Tibial nerve (tissue), 4 donors: ENCODE measurements at regions not wholly inside any gene's neighbourhood (a gene's known extent, or its start where the extent isn't known, plus 50 kb on each side); places are given as distances from the start of the nearest gene placed in this dataset.

Experiments
- DNase-seq, 2 donors: peaks; one replicate each; pipeline ENCODE4 v3.0.0-alpha.2; 2019; ENCODE audit warnings: low spot score in 2 of 2
- H3K27ac ChIP-seq, 4 donors: fragments of 200-600 bp; sonication (generic) in 3 of 4; one replicate each; pipeline ENCODE4 v1.5.1; 2017 to 2019; ENCODE audit warnings: mild to moderate bottlenecking in 1 of 4
- H3K27me3 ChIP-seq, 2 donors: fragments of 200-600 bp; sonication (generic) in 1 of 2; one replicate each; pipeline versions ENCODE4 v1.5.1 to v1.6.0; 2017 to 2019
- H3K36me3 ChIP-seq, 3 donors: fragments of 200-600 bp; sonication (generic); one replicate each; pipeline ENCODE4 v1.5.1; 2018 to 2019
- H3K4me1 ChIP-seq, 4 donors: fragments of 200-600 bp; sonication (generic) in 3 of 4; one replicate each; pipeline ENCODE4 v1.5.1; 2017 to 2019
- H3K4me3 ChIP-seq, 4 donors: fragments of 200-600 bp; sonication (generic) in 3 of 4; one replicate each; pipeline ENCODE4 v1.5.1; 2017 to 2019; ENCODE audit warnings: mild to moderate bottlenecking in 1 of 4, moderate library complexity in 1 of 4
- H3K9me3 ChIP-seq, 4 donors: fragments of 200-600 bp; sonication (generic) in 3 of 4; one replicate each; pipeline ENCODE4 v1.5.1; 2017 to 2019
- EP300 ChIP-seq, 2 donors: sonication (generic); formaldehyde crosslinking; IDR thresholded peaks; one replicate each; pipeline ENCODE4 v1.6.1; 2017; ENCODE audit warnings: antibody characterized with exemption in 2 of 2, mild to moderate bottlenecking in 1 of 2
- POLR2A ChIP-seq, 2 donors: fragments of 450-650 bp; IDR thresholded peaks; one replicate each; pipeline ENCODE4 v1.6.1; 2017; ENCODE audit warnings: antibody characterized with exemption in 2 of 2, mild to moderate bottlenecking in 2 of 2, moderate library complexity in 2 of 2
- WGBS, 2 donors: methylation state at CpG; one replicate each; pipeline ENCODE4 v1.1.5; 2018; 5-methylcytosine and 5-hydroxymethylcytosine counted together
- TF ChIP-seq, protein P1 (sequence below), 5 experiments: fragments of 200-600 bp in 3 of 5; fragments of 450-650 bp in 2 of 5; sonication (generic) in 3 of 5; IDR thresholded peaks; one replicate each; pipeline ENCODE4 v1.5.1; 2016 to 2019; ENCODE audit warnings: antibody characterized with exemption in 5 of 5, mild to moderate bottlenecking in 3 of 5, moderate library complexity in 2 of 5

DNA sequence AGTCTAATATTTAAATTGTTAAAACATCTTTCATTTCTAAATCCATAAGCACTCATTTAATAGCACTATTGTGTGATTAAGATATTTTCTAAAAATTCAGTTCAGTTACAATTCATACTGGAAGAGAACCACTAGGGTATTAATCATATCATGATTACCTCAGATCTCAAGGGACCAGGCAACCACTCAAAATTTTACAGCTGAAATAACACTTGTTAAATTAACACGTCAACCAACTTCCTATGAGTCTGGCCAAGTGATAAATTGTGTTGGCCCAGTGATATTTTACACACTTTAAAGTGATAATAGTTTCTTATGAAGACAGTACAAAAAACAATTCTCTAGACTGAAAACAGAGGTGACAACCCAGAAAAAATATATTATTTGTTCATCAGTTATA, 869.0 kb upstream of the ADGRB3 start:
- Histone ChIP-seq H3K36me3 (no peaks in the 10 kb centered on the region), H3K4me1 (no peaks in the 10 kb centered on the region), H3K27me3 (no peaks in the 10 kb centered on the region), H3K4me3 (no peak overlapping the region), H3K9me3 (no peaks in the 10 kb centered on the region), H3K27ac (no peak overlapping the region)
- 24% methylated on average over 1 of the region's 1 CpG for WGBS, 2 donors
- DNase-seq, result no peak
- TF ChIP-seq, protein P1, sequence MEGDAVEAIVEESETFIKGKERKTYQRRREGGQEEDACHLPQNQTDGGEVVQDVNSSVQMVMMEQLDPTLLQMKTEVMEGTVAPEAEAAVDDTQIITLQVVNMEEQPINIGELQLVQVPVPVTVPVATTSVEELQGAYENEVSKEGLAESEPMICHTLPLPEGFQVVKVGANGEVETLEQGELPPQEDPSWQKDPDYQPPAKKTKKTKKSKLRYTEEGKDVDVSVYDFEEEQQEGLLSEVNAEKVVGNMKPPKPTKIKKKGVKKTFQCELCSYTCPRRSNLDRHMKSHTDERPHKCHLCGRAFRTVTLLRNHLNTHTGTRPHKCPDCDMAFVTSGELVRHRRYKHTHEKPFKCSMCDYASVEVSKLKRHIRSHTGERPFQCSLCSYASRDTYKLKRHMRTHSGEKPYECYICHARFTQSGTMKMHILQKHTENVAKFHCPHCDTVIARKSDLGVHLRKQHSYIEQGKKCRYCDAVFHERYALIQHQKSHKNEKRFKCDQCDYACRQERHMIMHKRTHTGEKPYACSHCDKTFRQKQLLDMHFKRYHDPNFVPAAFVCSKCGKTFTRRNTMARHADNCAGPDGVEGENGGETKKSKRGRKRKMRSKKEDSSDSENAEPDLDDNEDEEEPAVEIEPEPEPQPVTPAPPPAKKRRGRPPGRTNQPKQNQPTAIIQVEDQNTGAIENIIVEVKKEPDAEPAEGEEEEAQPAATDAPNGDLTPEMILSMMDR (IDR thresholded peaks at IDR 0.05), result no peak
- TF ChIP-seq POLR2A (IDR thresholded peaks at IDR 0.05), result no peak
- no peak for TF ChIP-seq EP300 (IDR thresholded peaks at IDR 0.05)

DNA sequence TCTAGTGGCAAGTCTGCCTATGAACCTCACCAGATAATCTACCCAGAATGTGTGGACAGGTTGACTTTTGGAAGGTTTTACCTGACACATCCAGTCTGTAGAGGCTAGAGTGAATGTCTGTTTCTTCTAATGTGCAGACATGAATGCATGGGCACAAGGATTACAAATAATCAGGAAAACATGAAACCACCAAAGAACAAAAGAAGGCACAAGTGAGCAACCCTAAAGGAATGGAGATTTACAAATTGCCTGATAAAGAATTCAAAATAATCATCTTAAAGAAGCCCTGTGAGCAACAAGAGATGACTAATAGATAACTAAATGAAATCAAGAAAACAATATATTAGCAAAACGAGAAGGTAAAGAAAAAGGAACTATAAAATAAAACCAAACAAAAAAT, 876.1 kb upstream of the ADGRB3 start:
- DNase-seq, result no peak
- whole genome bisulfite sequencing, 2 donors, result 80 to 82% methylated on average over 1 of the region's 1 CpG
- Histone ChIP-seq H3K27me3 (no peaks in the 10 kb centered on the region), H3K4me3 (no peak overlapping the region), H3K9me3 (peaks cover 0 to 25% (median 0%) of the 10 kb centered on the region in 4 donors), H3K36me3 (no peaks in the 10 kb centered on the region), H3K27ac (no peak overlapping the region), H3K4me1 (no peaks in the 10 kb centered on the region)
- TF ChIP-seq EP300 (IDR thresholded peaks at IDR 0.05) (no peak), POLR2A (IDR thresholded peaks at IDR 0.05) (no peak)
- TF ChIP-seq, protein P1 (IDR thresholded peaks at IDR 0.05), result no peak

DNA sequence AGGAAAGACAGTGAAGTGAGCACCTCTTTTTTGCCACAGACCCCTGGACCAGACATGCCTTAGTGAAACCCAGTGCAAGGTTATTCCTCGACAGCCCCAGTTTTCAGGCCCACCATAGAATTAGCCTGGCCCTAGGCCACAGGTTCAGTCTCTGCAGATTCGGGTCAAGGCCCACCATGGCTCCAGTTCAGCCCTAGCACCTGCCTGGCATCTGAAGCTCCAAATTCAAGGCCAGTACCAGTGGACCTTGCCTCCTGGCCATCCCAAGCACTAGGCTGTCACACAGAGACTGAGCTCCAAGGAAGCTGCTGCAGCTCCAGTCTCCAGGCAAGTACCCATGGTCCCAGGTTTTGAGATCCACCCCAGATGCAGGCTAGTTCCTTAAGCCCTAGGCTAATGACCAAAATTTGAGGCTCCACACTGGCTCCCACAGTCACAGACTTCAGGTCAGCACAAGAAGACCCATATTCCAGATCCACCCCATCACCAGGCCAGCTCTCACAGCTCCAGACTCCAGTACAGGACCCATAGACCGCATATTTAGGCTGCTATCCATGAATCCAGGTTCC, 877.5 kb upstream of the ADGRB3 start:
- 68 to 76% methylated on average over 3 of the region's 3 CpGs for WGBS, 2 donors
- TF ChIP-seq, protein P1 (IDR thresholded peaks at IDR 0.05), result no peak
- H3K4me1 ChIP-seq, result no peaks in the 10 kb centered on the region
- H3K36me3 ChIP-seq, result no peaks in the 10 kb centered on the region
- DNase-seq, result no peak
- peaks cover 0 to 25% (median 0%) of the 10 kb centered on the region in 4 donors for H3K9me3 ChIP-seq
- no peak overlapping the region for H3K27ac ChIP-seq
- no peaks in the 10 kb centered on the region for H3K27me3 ChIP-seq
- no peak overlapping the region for H3K4me3 ChIP-seq

DNA sequence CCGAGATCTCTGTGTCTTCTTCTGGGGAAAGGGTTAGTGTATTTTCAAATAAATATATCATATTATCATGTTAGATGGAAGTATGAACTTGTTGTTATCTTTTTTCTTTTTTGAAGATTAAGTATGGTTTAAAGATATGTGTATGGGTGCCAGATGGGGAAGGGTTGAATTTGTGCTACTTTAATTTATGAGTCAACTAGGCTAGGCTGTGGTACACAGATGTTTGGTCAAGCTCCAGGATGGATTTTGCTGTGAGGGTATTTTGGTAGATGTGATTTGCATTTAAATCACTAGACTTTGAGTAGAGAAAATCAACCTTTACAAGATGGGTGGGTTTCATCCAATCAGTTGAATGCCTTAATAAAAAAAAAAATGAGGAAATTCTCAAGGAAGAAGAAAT, 886.6 kb upstream of the ADGRB3 start:
- H3K9me3 ChIP-seq, result no peaks in the 10 kb centered on the region
- H3K4me1 ChIP-seq, result no peaks in the 10 kb centered on the region
- DNase-seq, result no peak
- H3K36me3 ChIP-seq, result no peaks in the 10 kb centered on the region
- WGBS, 2 donors, result 93 to 98% methylated on average over 1 of the region's 1 CpG
- no peak overlapping the region for H3K4me3 ChIP-seq
- no peak for TF ChIP-seq POLR2A (IDR thresholded peaks at IDR 0.05)
- TF ChIP-seq EP300 (IDR thresholded peaks at IDR 0.05), result no peak
- TF ChIP-seq, protein P1 (IDR thresholded peaks at IDR 0.05), result no peak
- no peaks in the 10 kb centered on the region for H3K27me3 ChIP-seq
- no peak overlapping the region for H3K27ac ChIP-seq

DNA sequence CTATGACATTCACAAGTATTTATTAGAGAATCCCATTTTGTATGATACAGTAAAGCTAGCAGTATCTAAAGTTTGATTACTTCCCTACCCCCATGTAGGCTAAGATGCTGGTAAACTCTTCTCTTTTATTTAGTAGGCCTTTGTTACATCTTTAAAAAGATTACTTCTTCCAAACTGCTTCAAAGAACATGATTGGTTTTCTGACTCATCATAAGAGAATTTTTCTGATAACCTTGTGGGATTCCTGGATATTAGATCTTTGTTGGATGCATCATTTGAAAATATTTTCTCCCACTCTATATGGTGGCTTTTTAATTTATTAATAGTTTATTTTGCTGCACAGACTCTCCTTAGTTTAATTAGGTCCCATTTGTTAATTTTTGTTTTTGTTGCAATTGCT, 898.3 kb upstream of the ADGRB3 start:
- TF ChIP-seq, protein P1 (IDR thresholded peaks at IDR 0.05), result no peak
- no peak for TF ChIP-seq EP300 (IDR thresholded peaks at IDR 0.05)
- TF ChIP-seq POLR2A (IDR thresholded peaks at IDR 0.05), result no peak
- Histone ChIP-seq H3K27me3 (no peaks in the 10 kb centered on the region), H3K4me3 (no peak overlapping the region), H3K27ac (no peak overlapping the region), H3K4me1 (no peaks in the 10 kb centered on the region), H3K36me3 (no peaks in the 10 kb centered on the region), H3K9me3 (peaks cover 0 to 6% (median 0%) of the 10 kb centered on the region in 4 donors)
- no peak for DNase-seq
